HFF-Myc (cell line): ENCODE measurements at regions not wholly inside any gene's neighbourhood (a gene's known extent, or its start where the extent isn't known, plus 50 kb on each side); places are given as distances from the start of the nearest gene placed in this dataset.

Experiments
- DNase-seq: peaks from one replicate; pipeline ENCODE4 v3.0.0-alpha.2; 2011; ENCODE audit warnings: low read depth; ENCODE audit errors: extremely low read depth
- H3K4me3 ChIP-seq: replicated peaks from 2 replicates; pipeline ENCODE4 v1.5.1; 2011; ENCODE audit warnings: low read depth, mild to moderate bottlenecking, control low read depth, low read length
- TF ChIP-seq, protein P1 (sequence below): IDR thresholded peaks from 2 replicates; pipeline ENCODE4 v1.5.1; 2012; ENCODE audit warnings: mild to moderate bottlenecking, low read depth, low read length, control low read depth; ENCODE audit errors: missing control alignments

DNA sequence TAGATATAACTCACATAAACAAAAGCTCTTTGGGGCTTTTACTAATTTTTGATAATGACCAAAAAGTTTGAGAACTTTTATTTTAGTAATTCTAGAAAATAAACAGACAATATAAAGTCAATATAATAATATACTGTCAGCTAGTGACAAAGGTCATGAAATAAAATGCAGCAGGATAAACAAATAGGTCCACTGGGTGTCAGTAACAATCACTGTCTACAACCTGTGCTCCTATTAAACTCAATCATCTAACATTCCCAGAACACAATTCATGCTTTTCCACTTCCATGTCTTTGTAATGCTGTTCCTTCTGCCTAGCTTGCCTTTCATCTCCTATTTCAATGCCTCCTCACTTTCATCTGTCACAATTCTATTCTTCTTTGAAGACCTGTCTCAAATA, 186.1 kb downstream of the GIPC2 start:
- no peak for DNase-seq
- H3K4me3 ChIP-seq, result no peak overlapping the region
- TF ChIP-seq, protein P1, sequence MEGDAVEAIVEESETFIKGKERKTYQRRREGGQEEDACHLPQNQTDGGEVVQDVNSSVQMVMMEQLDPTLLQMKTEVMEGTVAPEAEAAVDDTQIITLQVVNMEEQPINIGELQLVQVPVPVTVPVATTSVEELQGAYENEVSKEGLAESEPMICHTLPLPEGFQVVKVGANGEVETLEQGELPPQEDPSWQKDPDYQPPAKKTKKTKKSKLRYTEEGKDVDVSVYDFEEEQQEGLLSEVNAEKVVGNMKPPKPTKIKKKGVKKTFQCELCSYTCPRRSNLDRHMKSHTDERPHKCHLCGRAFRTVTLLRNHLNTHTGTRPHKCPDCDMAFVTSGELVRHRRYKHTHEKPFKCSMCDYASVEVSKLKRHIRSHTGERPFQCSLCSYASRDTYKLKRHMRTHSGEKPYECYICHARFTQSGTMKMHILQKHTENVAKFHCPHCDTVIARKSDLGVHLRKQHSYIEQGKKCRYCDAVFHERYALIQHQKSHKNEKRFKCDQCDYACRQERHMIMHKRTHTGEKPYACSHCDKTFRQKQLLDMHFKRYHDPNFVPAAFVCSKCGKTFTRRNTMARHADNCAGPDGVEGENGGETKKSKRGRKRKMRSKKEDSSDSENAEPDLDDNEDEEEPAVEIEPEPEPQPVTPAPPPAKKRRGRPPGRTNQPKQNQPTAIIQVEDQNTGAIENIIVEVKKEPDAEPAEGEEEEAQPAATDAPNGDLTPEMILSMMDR, result no peak

DNA sequence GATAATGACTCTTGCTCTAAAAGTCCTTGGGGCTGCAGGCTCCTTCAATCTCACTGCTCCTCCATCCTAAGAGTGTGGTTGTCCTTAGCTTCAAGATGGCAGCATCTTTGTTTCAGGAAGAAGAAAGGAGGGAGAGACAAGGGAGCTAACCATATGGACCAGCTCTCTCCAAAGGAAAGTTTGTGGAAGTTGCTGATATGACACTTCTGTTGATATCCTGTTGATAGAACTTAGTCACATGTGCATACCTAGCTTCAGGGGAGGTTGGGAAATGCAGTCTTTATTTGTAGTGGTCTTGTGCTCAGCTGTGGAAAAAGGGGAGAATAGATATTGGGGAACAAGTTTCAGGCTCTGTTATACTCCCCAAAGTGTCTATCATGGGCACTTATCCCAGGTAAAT, 186.9 kb downstream of the GIPC2 start:
- no peak overlapping the region for H3K4me3 ChIP-seq
- no peak for DNase-seq
- TF ChIP-seq, protein P1, result no peak

DNA sequence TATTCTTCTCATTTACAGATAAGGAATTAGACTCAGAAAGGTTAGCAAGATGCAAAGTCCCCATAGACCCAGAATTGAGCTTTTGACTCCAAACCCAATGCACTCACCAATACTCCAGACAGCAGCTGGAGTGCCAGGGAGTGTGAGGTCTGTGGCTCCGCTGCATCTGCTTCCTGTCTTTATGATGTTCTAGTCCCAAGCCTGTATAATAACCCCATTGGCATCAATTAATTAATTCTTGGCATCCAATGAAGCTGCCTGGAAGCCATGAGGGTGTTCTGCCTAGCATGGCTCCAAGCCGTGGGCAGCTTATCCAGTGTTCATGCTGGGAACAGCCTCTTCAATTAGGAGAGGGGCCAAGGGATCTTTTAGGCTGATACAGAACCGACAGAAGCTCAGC, 188.7 kb downstream of the GIPC2 start:
- TF ChIP-seq, protein P1, result no peak
- DNase-seq, result no peak
- H3K4me3 ChIP-seq, result no peak overlapping the region

DNA sequence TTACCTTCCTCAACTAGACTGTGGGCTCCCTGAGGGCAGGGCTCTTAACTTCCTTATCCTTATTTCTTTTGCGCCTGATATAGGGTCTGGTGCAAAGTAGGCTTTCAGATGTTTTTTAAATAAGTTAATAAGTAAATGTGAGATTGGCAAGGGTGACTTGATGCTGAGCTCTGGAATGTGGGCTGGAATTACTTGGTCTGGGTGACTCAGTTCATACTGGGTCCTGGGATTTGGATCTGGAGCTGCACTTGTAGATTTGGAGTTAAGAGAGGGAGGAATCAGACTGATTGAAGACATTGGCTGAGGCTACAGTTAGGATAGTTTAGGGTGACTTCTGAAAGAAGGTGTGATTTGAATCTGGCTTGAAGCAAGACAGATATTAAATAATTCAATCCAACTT, 190.9 kb downstream of the GIPC2 start:
- no peak overlapping the region for H3K4me3 ChIP-seq
- no peak for DNase-seq
- TF ChIP-seq, protein P1, result no peak

DNA sequence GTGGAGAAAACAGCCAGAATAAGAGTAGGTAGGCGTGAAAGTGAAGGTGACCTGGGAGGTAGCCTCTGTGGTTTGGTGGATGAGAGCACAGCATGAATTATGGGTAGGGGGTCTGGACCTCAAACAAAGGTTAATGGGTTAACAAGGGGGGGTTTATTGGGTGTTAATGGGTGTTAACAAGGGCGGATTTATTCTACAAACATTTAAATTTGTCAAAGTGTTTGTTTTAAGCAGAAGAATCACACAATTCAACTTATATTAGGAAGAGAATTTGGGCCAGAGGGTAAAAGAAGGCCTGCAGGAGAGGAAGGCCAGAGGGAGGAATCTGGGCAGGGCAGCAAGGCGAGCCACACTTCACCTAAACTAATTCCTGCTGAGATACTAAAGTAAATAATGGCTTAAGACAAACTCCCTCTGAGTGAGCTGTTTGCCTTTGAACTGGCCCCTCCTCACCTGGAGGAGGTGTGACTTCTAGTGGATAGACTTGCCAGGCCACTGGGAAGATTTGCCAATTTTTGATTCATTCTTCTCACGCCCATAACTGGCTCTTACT, 191.7 kb downstream of the GIPC2 start:
- no peak overlapping the region for H3K4me3 ChIP-seq
- TF ChIP-seq, protein P1, result no peak
- DNase-seq, result no peak

DNA sequence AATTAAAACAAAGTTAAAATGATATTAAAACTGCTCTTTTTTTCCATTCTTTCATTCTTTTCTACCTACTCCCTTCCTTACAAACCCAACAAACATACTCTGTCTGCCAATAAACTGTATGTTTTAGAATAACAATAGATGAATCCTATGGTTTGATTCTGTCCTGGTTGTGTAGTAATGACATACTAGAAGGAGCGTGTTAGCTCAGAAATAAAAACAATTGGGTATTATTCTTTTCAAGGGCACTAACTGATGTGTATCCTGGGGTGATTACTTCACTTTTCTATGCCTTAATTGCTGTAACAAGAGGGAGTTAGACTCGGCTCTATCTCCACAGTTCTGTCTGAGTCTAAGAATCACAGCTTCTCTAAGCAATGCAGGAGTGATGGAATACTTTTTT, 194.4 kb downstream of the GIPC2 start:
- no peak overlapping the region for H3K4me3 ChIP-seq
- DNase-seq, result no peak
- TF ChIP-seq, protein P1, result no peak

DNA sequence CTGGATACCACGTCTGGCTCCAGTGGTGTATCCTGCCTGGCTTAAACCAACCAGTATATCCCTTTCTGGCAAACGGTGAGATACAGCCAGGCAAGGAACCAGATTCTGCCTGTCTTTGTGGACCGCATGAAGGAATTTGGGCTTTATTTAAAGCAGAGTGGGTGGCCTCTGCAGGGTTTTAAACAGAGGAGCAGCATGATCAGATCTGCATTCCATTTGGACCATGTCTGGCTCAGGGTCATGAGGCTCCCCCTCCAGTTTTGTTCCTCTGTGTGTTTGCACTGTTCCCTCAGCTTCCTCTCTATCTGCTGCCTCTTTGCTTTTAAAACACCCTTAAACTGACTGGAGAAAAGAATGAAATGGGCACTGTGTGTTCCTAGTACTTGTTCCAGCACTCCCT, 195.0 kb downstream of the GIPC2 start:
- TF ChIP-seq, protein P1, result no peak
- H3K4me3 ChIP-seq, result no peak overlapping the region
- no peak for DNase-seq
